Uterus (tissue), 2 donors: ENCODE measurements at regions not wholly inside any gene's neighbourhood (a gene's known extent, or its start where the extent isn't known, plus 50 kb on each side); places are given as distances from the start of the nearest gene placed in this dataset.
"Not testable (repeated sequence)": the region's sequence is repeated elsewhere in the genome, so short reads cannot be mapped to it uniquely, and the experiment has no call there.

Source experiments
- CTCF ChIP-seq, 4 experiments: fragments of 200-600 bp in 2 of 4; fragments of 450-650 bp in 2 of 4; sonication (generic) in 2 of 4; IDR thresholded peaks; one replicate each; pipeline ENCODE4 v1.5.1; 2016 to 2019; ENCODE audit warnings: antibody characterized with exemption in 4 of 4, mild to moderate bottlenecking in 2 of 4, moderate library complexity in 1 of 4
- POLR2A ChIP-seq, 2 donors: fragments of 450-650 bp; IDR thresholded peaks; one replicate each; pipeline ENCODE4 v1.6.1; 2016; ENCODE audit warnings: antibody characterized with exemption in 2 of 2, mild to moderate bottlenecking in 1 of 2, moderate library complexity in 1 of 2

GRCh38 chr7:56373314-56373713 lies 257.1 kb upstream of the NUPR2 start:
- not testable (repeated sequence) for TF ChIP-seq CTCF, POLR2A (IDR thresholded peaks at IDR 0.05)
